CD4-positive, alpha-beta T cell (primary cell): ENCODE measurements at regions not wholly inside any gene's neighbourhood (a gene's known extent, or its start where the extent isn't known, plus 50 kb on each side); places are given as distances from the start of the nearest gene placed in this dataset.

Experiments
- ATAC-seq: fragments of 200-7000 bp; cut with Tn5 transposase; one replicate; pipeline ENCODE4 v1.10.0; 2022; ENCODE audit warnings: mild to moderate bottlenecking; ENCODE audit not compliant: poor library complexity
- CTCF ChIA-PET: fragments of 350-600 bp; sonication (Branson Sonifier 250); formaldehyde crosslinking; loops from one replicate; lab custom pipeline; 2021; ENCODE audit warnings: antibody characterized with exemption, inconsistent platforms; lab: Charles Lee
- POLR2A ChIA-PET: fragments of 350-600 bp; sonication (Branson Sonifier 250); formaldehyde crosslinking; loops from one replicate; lab custom pipeline; 2021; ENCODE audit warnings: antibody characterized with exemption, inconsistent platforms; lab: Charles Lee
- DNase-seq, 14 experiments: peaks; one replicate each; pipeline ENCODE4 v3.0.0-alpha.2; 2013 to 2020; ENCODE audit warnings: mixed read lengths in 2 of 14
- H3K27ac ChIP-seq, 2 donors: one replicate each; pipeline versions ENCODE4 v1.5.1 to v1.7.0; 2013; ENCODE audit warnings: low read length in 2 of 2, low read depth in 1 of 2, mild to moderate bottlenecking in 1 of 2
- H3K27me3 ChIP-seq, 2 experiments: 1 replicate in 1 of 2; 2 replicates in 1 of 2; pipeline versions ENCODE4 v1.6.1 to v1.7.0; 2013; ENCODE audit warnings: low read length in 2 of 2, control low read depth in 1 of 2, mild to moderate bottlenecking in 1 of 2, moderate library complexity in 1 of 2; ENCODE audit not compliant: insufficient read depth in 2 of 2, control insufficient read depth in 1 of 2
- H3K36me3 ChIP-seq: one replicate; pipeline ENCODE4 v1.6.1; 2013; ENCODE audit warnings: low read length, control low read depth; ENCODE audit not compliant: insufficient read depth
- H3K4me1 ChIP-seq: one replicate; pipeline ENCODE4 v1.6.1; 2013; ENCODE audit warnings: low read length, control low read depth; ENCODE audit not compliant: insufficient read depth
- H3K4me3 ChIP-seq: one replicate; pipeline ENCODE4 v1.5.1; 2013; ENCODE audit warnings: mild to moderate bottlenecking, low read length, moderate library complexity
- H3K9me3 ChIP-seq, 2 experiments: 1 replicate in 1 of 2; 2 replicates in 1 of 2; pipeline versions ENCODE4 v1.6.1 to v1.7.0; 2013; ENCODE audit warnings: low read length in 2 of 2, mild to moderate bottlenecking in 2 of 2, control low read depth in 1 of 2, moderate library complexity in 1 of 2; ENCODE audit not compliant: control insufficient read depth in 1 of 2, insufficient read depth in 1 of 2
- H3K27ac Mint-ChIP-seq: one replicate; pipeline ENCODE4 v1.8.0; 2020; ENCODE audit warnings: mixed read lengths
- H3K27me3 Mint-ChIP-seq: one replicate; pipeline ENCODE4 v1.8.0; 2021; ENCODE audit warnings: mixed read lengths
- H3K36me3 Mint-ChIP-seq: one replicate; pipeline ENCODE4 v1.8.0; 2021; ENCODE audit warnings: low read depth, mixed read lengths
- H3K4me1 Mint-ChIP-seq: one replicate; pipeline ENCODE4 v1.8.0; 2021; ENCODE audit warnings: low read depth, mixed read lengths
- H3K4me3 Mint-ChIP-seq: one replicate; pipeline ENCODE4 v1.8.0; 2020; ENCODE audit warnings: mild to moderate bottlenecking, mixed read lengths
- H3K9me3 Mint-ChIP-seq: one replicate; pipeline ENCODE4 v1.8.0; 2020; ENCODE audit warnings: mixed read lengths
- intact Hi-C, 2 experiments: fragments of 100-400 bp; cut with DNase I in 1 of 2; cut with micrococcal nuclease in 1 of 2; formaldehyde crosslinking; loops; one replicate each; pipeline versions ENCODE4 v1.15.1 to v1.9.0; 2023 to 2025; cut with DNase I, micrococcal nuclease
- TF ChIP-seq, protein P1 (sequence below): fragments of 200-600 bp; IDR thresholded peaks from one replicate; pipeline ENCODE4 v1.8.0; 2022; ENCODE audit warnings: antibody characterized with exemption, mild to moderate bottlenecking

DNA sequence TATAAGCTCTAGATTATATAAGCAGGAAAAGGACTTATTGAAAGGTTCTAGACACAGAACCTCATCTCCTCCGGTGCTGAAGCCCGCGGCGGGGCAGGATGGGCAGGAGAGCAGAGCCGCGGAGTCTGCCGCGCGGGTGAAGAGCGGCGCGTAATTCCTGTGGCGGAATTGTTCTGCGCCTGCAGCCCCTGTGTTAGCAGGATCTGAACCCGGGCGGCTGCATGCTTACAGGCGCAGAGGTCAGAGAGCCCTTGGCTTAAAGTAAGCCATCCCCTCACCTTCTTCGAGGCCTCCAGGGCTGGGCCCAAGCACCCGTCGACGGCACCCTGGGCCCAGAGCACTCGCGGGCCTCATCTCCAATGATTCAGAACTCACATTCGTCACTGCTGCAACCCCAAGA is 89.3 kb downstream of the FASLG start:
- Mint-ChIP-seq H3K9me3 (no peaks in the 10 kb centered on the region), H3K36me3 (no peaks in the 10 kb centered on the region), H3K27ac (no peak overlapping the region), H3K4me1 (peaks cover 32% of the 10 kb centered on the region), H3K4me3 (no peak overlapping the region), H3K27me3 (no peaks in the 10 kb centered on the region)
- CTCF ChIA-PET = no interaction called here
- DNase-seq = no peak
- POLR2A ChIA-PET = no interaction called here
- Histone ChIP-seq H3K27me3 (no peaks in the 10 kb centered on the region), H3K9me3 (peaks cover 0 to 5% of the 10 kb centered on the region in 2 experiments), H3K4me1 (peaks cover 23% of the 10 kb centered on the region), H3K36me3 (no peaks in the 10 kb centered on the region), H3K27ac (no peak overlapping the region), H3K4me3 (no peak overlapping the region)
- intact Hi-C loops = loop anchor here (5.0 to 10.0 kb wide), 6 partner anchors 79 to 1327 kb away; partner anchors contain the start of genes KLHL20 (in 2 of the 2) and PRDX6 (in 1 of the 2)
- ATAC-seq = no peak
- TF ChIP-seq, protein P1, sequence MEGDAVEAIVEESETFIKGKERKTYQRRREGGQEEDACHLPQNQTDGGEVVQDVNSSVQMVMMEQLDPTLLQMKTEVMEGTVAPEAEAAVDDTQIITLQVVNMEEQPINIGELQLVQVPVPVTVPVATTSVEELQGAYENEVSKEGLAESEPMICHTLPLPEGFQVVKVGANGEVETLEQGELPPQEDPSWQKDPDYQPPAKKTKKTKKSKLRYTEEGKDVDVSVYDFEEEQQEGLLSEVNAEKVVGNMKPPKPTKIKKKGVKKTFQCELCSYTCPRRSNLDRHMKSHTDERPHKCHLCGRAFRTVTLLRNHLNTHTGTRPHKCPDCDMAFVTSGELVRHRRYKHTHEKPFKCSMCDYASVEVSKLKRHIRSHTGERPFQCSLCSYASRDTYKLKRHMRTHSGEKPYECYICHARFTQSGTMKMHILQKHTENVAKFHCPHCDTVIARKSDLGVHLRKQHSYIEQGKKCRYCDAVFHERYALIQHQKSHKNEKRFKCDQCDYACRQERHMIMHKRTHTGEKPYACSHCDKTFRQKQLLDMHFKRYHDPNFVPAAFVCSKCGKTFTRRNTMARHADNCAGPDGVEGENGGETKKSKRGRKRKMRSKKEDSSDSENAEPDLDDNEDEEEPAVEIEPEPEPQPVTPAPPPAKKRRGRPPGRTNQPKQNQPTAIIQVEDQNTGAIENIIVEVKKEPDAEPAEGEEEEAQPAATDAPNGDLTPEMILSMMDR = no peak

DNA sequence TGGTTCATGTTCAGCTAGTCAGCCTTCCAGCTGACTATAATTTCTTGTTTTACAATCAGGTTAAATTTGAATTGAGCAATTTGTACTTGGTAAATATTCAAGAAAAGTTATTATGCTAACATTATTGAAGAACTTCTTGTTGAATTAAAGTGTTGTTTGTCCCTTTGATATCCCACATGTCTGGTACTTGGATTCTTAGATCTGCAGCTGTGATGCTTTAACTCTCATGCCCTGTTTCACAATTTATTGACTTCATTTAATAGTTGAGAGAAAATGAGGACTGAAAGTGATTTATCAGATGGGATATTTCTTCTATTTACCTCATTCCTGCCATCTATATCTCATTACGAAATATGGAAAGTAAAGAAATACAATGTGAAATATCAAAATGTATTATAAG is 92.8 kb downstream of the FASLG start:
- POLR2A ChIA-PET = no interaction called here
- H3K36me3 Mint-ChIP-seq = no peaks in the 10 kb centered on the region
- Histone ChIP-seq H3K27ac (no peak overlapping the region), H3K36me3 (no peaks in the 10 kb centered on the region), H3K27me3 (no peaks in the 10 kb centered on the region), H3K9me3 (peaks cover 0 to 5% of the 10 kb centered on the region in 2 experiments), H3K4me3 (no peak overlapping the region), H3K4me1 (peaks cover 5% of the 10 kb centered on the region)
- peaks cover 20% of the 10 kb centered on the region for H3K4me1 Mint-ChIP-seq
- no peak overlapping the region for H3K4me3 Mint-ChIP-seq
- CTCF ChIA-PET = no interaction called here
- H3K27me3 Mint-ChIP-seq = no peaks in the 10 kb centered on the region
- DNase-seq = no peak
- H3K27ac Mint-ChIP-seq = no peak overlapping the region
- no peaks in the 10 kb centered on the region for H3K9me3 Mint-ChIP-seq
- TF ChIP-seq, protein P1 = no peak
- intact Hi-C loops = no loop called here
- no peak for ATAC-seq

DNA sequence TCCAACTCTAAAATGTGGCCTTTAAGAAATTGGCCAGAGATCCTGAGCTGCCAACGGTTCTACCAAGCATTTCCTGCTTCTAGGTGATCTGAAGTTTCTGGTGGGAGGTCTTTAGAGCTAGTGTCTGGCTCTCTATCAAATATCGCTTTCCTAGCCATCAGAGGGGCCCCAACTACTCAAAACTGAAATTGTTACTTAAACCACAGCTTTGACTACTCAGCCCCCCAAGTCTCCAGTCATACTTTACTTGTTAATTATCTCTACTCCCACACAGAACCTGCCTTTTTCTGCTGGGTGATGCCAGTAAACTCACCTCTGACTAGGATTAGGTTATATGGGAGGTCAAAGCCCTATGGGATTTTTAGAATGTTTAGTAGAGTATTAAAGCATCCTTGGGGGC is 95.1 kb downstream of the FASLG start:
- H3K4me1 ChIP-seq = no peaks in the 10 kb centered on the region
- DNase-seq = no peak
- Mint-ChIP-seq H3K9me3 (no peaks in the 10 kb centered on the region), H3K4me3 (no peak overlapping the region), H3K36me3 (no peaks in the 10 kb centered on the region), H3K27me3 (no peaks in the 10 kb centered on the region), H3K27ac (no peak overlapping the region), H3K4me1 (peaks cover 9% of the 10 kb centered on the region)
- TF ChIP-seq, protein P1 = no peak
- no peak for ATAC-seq
- POLR2A ChIA-PET = no interaction called here
- H3K27ac ChIP-seq = no peak overlapping the region
- H3K9me3 ChIP-seq = no peaks in the 10 kb centered on the region
- intact Hi-C loops = no loop called here
- CTCF ChIA-PET = no interaction called here
- no peaks in the 10 kb centered on the region for H3K36me3 ChIP-seq
- H3K4me3 ChIP-seq = no peak overlapping the region
- H3K27me3 ChIP-seq = no peaks in the 10 kb centered on the region
